Neural progenitor cell (in vitro differentiated cells): ENCODE measurements at regions not wholly inside any gene's neighbourhood (a gene's known extent, or its start where the extent isn't known, plus 50 kb on each side); places are given as distances from the start of the nearest gene placed in this dataset.

Experiments
- EZH2 ChIP-seq: fragments of 200-600 bp; sonication (generic); IDR thresholded peaks from 2 replicates; pipeline ENCODE4 v1.6.1; 2017; ENCODE audit warnings: antibody characterized with exemption, mild to moderate bottlenecking, moderate library complexity
- TF ChIP-seq, protein P1 (sequence below): fragments of 200-600 bp; sonication (generic); IDR thresholded peaks from 2 replicates; pipeline ENCODE4 v1.5.1; 2017; ENCODE audit warnings: antibody characterized with exemption, mild to moderate bottlenecking

GRCh38 chrX:82934980-82935379 lies 573.1 kb upstream of the POU3F4 start:
- TF ChIP-seq, protein P1, sequence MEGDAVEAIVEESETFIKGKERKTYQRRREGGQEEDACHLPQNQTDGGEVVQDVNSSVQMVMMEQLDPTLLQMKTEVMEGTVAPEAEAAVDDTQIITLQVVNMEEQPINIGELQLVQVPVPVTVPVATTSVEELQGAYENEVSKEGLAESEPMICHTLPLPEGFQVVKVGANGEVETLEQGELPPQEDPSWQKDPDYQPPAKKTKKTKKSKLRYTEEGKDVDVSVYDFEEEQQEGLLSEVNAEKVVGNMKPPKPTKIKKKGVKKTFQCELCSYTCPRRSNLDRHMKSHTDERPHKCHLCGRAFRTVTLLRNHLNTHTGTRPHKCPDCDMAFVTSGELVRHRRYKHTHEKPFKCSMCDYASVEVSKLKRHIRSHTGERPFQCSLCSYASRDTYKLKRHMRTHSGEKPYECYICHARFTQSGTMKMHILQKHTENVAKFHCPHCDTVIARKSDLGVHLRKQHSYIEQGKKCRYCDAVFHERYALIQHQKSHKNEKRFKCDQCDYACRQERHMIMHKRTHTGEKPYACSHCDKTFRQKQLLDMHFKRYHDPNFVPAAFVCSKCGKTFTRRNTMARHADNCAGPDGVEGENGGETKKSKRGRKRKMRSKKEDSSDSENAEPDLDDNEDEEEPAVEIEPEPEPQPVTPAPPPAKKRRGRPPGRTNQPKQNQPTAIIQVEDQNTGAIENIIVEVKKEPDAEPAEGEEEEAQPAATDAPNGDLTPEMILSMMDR, result no peak
- TF ChIP-seq EZH2, result no peak
